GM21367 (cell line): ENCODE measurements at regions not wholly inside any gene's neighbourhood (a gene's known extent, or its start where the extent isn't known, plus 50 kb on each side); places are given as distances from the start of the nearest gene placed in this dataset.

Source experiments
- ATAC-seq: cut with Tn5 transposase; IDR thresholded peaks from one replicate; pipeline ENCODE4 v1.9.1; 2021; ENCODE audit not compliant: unreplicated experiment

DNA sequence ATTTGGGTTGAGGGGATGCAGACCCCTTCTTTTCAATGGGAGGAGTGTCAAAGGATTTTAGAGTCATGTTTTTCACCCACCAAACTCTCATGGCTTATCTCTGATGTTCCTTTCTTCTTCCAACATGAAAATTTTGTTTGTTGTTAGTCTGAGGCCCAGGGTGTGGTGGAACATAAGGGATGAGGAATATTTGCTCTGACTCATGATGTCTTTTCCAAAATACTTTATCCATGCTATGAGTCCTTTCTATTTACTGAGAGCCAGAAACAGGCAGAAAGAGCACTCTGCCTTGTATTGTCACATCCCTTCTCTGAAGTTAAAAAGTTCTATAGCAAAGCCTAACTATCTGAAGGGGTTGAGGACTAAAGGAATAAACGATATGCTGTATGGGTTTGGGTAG lies 61.6 kb upstream of the GYPA start:
- ATAC-seq, result no peak

- no peak for ATAC-seq
Measured at GRCh38 chr4:144203155-144203554, 62.6 kb upstream of the GYPA start.

GRCh38 chr4:144204431-144204830 lies 63.9 kb upstream of the GYPA start:
- no peak for ATAC-seq

- no peak for ATAC-seq
Measured at GRCh38 chr4:144206711-144207110, 66.2 kb upstream of the GYPA start.

- ATAC-seq, result no peak
Measured at GRCh38 chr4:144208074-144208473, 67.6 kb upstream of the GYPA start.

DNA sequence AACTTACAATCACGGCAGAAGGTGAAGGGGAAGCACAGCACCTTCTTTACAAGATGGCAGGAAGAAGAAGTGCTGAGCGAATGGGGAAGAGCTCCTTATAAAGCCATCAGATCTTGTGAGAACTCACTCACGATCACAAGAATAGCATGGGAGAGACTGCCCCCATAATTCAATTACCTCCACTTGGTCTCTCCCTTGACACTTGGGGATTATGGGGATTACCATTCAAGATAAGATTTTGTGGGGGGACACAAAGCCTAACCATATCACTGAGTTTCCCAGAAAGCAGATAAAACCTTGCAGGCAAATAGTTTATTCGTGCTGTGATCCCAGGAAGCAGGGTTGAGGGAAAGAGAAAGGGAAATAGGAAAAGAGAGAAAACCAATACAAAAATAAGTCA lies 69.0 kb upstream of the GYPA start:
- ATAC-seq, result no peak

DNA sequence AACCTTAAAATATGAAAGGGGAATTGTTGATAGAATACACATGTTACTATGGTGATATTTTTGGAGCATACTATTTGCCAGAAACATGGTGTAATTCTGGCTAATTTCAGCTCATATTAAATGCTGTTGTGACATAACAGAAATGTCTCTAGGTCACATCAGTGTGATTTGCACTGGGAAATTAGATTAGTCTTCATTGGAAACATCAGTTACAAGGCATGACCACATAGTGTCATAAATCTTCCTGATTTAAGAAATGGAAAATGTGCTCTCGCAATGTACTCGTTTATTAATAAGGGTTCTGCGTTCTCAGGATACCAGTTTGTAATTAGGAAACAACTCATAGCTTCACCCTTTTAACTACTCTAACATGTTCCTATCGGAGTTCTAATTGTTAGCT lies 72.9 kb upstream of the GYPA start:
- ATAC-seq, result no peak

GRCh38 chr4:144223149-144223548 lies 82.6 kb upstream of the GYPA start:
- ATAC-seq, result no peak

GRCh38 chr4:144223661-144224060 lies 83.1 kb upstream of the GYPA start:
- no peak for ATAC-seq

DNA sequence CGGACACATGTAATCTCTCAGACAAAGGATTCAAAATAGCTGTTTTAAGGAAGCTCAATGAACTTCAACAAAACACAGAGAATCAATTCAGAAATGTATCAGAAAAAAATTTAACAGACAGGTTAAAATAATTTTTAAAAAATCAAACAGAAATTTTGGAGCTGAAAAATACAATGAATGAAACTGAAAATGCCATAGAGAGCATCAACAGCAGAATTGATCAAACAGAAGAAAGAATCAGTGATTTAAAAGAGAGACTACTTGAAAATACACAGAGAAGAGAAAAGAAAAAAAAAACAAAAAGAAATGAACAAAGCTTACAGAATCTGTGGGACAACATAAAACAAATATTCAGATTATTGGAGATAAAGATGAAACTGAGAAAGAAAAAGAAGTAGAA lies 118.8 kb upstream of the GYPA start:
- no peak for ATAC-seq

DNA sequence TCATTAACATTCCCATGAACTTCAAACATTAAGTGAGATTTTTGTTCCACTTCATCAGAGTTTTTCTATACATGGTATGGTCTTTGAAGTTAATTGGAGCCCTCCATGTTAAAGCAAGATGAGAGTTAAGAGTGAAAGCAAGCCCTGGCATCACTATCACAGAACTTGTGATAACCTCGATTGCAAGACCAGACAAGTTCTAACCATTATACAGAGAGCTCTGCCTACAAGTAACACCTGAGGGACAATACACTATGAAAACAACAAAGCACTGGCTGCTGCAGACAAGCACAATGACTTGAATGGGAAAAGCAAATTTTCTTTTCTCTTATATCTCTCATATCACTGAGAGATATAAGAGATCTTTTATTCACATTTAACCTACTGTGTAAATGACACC lies 126.6 kb upstream of the GYPA start:
- no peak for ATAC-seq

- ATAC-seq, result no peak
Measured at GRCh38 chr4:144280688-144281087, 140.2 kb upstream of the GYPA start.

DNA sequence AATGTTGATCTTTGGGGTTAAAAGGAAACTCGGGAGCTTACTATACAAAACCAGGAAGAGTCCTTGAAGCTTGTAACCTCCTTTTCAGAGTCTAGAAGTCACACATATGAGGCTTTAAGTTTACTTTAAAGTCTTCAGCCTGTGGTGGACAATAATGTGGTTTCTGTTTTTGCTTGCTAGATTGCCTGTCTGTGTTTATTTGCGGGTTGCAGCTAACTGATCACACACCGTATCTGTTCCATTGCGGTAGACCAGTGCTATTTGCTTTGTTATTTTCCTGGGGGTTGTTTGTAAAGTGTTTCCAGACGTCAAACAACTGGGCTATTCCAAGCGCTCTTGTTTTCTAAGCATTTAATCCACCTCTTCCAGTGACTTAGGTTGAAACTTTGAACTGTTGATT lies 143.0 kb upstream of the GYPA start:
- ATAC-seq, result no peak

- ATAC-seq, result no peak
Measured at GRCh38 chr4:144284026-144284425, 143.5 kb upstream of the GYPA start.

DNA sequence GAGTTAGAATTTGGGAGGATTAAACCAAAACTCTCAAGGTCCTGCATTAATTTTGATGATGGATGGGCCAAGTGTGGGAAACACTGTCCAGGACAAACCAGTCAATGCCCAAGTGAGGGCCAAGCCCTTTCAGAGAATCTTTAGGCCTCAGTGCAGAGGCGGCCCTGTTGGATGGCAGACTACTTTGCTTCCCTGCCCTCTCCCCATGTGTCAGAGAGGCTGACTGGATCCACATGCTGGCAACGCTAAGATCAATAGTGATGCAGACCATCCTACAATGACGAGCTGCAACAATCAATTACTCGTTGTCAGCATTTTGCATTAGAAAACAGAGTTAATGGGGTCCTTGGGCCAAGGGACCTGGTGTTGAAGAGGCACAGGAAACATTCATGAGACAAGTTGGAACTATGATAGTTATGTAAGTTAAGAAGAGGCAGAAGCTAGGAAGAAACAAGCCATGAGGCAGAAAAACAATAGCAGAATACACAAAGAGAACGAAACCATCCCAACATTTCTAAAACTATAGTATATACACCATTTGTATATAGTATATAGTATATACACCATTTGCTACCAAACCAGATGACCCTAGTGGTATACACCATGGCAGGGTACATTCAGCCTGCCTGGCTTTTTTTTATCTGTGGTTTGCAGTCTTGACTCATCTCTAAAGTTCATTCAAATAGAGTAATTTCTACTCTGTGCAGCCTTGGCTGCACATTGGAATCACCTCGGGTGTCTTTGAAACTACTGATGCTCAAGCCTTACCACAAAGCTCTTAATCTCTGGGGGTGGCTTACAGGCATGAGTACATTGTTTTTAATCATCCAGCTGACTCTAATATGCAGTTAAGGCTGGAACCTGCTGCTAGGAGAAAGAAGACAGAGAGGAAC lies 147.7 kb upstream of the GYPA start:
- peak; percentile 78 for ATAC-seq

DNA sequence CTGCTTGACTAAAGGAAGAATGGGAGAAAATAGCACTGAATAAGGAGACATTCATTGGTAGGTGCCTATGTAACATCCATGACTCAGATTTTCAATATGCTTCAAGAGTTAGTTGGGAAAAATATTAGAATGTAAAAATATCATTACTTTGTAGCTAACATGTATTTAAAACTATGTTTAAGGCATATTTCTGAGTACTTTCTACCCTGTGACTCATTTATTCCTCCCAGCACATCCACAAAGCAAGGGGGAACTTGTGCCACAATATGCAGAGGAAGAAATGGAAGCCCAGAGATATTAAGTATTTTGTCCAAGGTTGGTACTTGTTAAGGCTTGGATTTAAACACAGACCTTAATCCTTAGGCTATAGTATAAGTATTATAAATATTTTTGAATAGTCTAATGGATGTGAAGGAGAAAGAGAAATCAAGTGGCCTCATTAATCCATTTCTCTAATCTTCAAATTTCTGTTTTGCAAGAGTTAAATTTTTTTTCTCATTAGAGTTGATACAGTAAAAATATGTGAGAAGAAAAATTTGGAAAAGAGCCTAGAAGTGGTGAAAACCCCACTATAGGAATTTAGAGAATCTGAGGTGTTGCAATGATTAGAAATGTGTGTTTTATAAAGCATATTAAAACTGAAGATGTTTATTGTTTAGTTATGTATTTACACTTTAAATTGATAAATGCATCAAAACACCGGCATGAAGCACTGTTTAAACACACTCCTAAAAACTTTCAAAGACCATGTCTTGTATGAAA lies 149.3 kb upstream of the GYPA start:
- no peak for ATAC-seq

- ATAC-seq, result no peak
Measured at GRCh38 chr4:144291164-144291563, 150.6 kb upstream of the GYPA start.

DNA sequence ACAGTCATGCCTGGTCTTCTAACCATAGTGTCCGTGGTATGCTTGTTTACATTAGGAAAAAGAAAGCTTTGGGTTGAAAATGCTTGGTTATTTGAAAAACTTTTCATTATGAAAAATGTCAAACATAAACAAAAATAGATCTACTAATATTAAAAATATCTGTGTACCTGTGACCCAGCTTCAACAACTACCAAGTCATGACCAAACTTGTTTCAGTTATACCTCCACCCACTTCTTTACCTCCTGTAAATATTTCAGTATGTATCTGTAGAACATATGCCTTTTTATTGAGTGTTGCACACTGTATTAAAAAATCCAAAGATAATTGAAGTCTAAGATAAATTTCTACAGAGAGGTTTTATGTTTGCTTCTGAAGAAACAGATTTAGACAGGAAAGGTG lies 153.7 kb upstream of the GYPA start:
- ATAC-seq, result no peak

GRCh38 chr4:144295286-144295995 lies 154.9 kb upstream of the GYPA start:
- ATAC-seq, result no peak

GRCh38 chr4:144296941-144297340 lies 156.4 kb upstream of the GYPA start:
- ATAC-seq, result no peak

GRCh38 chr4:144298519-144298918 lies 158.0 kb upstream of the GYPA start:
- no peak for ATAC-seq

GRCh38 chr4:144300616-144301015 lies 160.1 kb upstream of the GYPA start:
- no peak for ATAC-seq
